ENCODE measurements at regions not wholly inside any gene's neighbourhood (a gene's known extent, or its start where the extent isn't known, plus 50 kb on each side); places are given as distances from the start of the nearest gene placed in this dataset.

GRCh38 chr14:51520087-51520486 is 131.6 kb upstream of the FRMD6 start:
- DNase-seq (ENCODE audit: extremely low read depth, insufficient read length), result no peak
- H3K4me3 ChIP-seq (replicated peaks; ENCODE audit: low read depth, low read length), result no peak overlapping the region
- no peaks in the 10 kb centered on the region for H3K36me3 ChIP-seq (ENCODE audit: control insufficient read depth, insufficient read depth, low read length)
- TF ChIP-seq CTCF (IDR thresholded peaks at IDR 0.05; ENCODE audit: insufficient read depth, low read length, poor library complexity, severe bottlenecking), result no peak
- H3K27me3 ChIP-seq (replicated peaks; ENCODE audit: control insufficient read depth, insufficient read depth, low read length), result no peaks in the 10 kb centered on the region

DNA sequence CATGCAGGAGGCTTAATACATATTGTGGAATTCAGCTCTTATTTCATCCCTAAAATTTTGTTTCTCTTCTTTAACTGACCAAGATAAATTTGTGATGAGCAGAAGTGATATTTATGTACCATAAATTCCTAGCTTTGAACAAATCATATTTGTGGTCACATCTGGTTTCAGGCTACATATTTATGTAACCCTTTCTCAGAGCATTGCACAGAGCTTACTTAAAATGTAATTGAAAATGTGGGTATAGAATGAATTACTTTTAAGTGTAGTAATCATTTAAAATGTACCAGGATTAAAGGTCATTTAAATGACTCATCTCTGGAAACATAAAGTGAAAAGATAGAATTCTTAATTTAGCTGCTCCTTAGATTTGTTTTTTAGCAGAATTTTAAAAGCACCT is 129.9 kb upstream of the FRMD6 start:
- Histone ChIP-seq H3K36me3 (ENCODE audit: control insufficient read depth, insufficient read depth, low read length) (no peaks in the 10 kb centered on the region), H3K4me3 (replicated peaks; ENCODE audit: low read depth, low read length) (no peak overlapping the region)

GRCh38 chr14:51523243-51523642 is 128.5 kb upstream of the FRMD6 start:
- DNase-seq (ENCODE audit: extremely low read depth, insufficient read length), result no peak
- H3K36me3 ChIP-seq (ENCODE audit: control insufficient read depth, insufficient read depth, low read length), result no peaks in the 10 kb centered on the region
- no peak overlapping the region for H3K4me3 ChIP-seq (replicated peaks; ENCODE audit: low read depth, low read length)
- TF ChIP-seq CTCF (IDR thresholded peaks at IDR 0.05; ENCODE audit: insufficient read depth, low read length, poor library complexity, severe bottlenecking), result no peak
- H3K27me3 ChIP-seq (replicated peaks; ENCODE audit: control insufficient read depth, insufficient read depth, low read length), result no peaks in the 10 kb centered on the region; the same call in 1 of the 2 replicates

More for the DNA sequence above, 129.9 kb upstream of the FRMD6 start:
- no peaks in the 10 kb centered on the region; the same call in 1 of the 2 replicates for H3K27me3 ChIP-seq (replicated peaks; ENCODE audit: control insufficient read depth, insufficient read depth, low read length)
- no peak for TF ChIP-seq CTCF (IDR thresholded peaks at IDR 0.05; ENCODE audit: insufficient read depth, low read length, poor library complexity, severe bottlenecking)
- DNase-seq (ENCODE audit: extremely low read depth, insufficient read length), result no peak

GRCh38 chr14:51525739-51526138 is 126.0 kb upstream of the FRMD6 start:
- no peak for DNase-seq (ENCODE audit: extremely low read depth, insufficient read length)
- Histone ChIP-seq H3K27me3 (replicated peaks; ENCODE audit: control insufficient read depth, insufficient read depth, low read length) (no peaks in the 10 kb centered on the region; the same call in 1 of the 2 replicates), H3K4me3 (replicated peaks; ENCODE audit: low read depth, low read length) (no peak overlapping the region), H3K36me3 (ENCODE audit: control insufficient read depth, insufficient read depth, low read length) (no peaks in the 10 kb centered on the region)
- no peak for TF ChIP-seq CTCF (IDR thresholded peaks at IDR 0.05; ENCODE audit: insufficient read depth, low read length, poor library complexity, severe bottlenecking)

- Histone ChIP-seq H3K4me3 (replicated peaks; ENCODE audit: low read depth, low read length) (no peak overlapping the region), H3K36me3 (ENCODE audit: control insufficient read depth, insufficient read depth, low read length) (no peaks in the 10 kb centered on the region), H3K27me3 (replicated peaks; ENCODE audit: control insufficient read depth, insufficient read depth, low read length) (no peaks in the 10 kb centered on the region; the same call in 1 of the 2 replicates)
- TF ChIP-seq CTCF (IDR thresholded peaks at IDR 0.05; ENCODE audit: insufficient read depth, low read length, poor library complexity, severe bottlenecking), result no peak
- no peak for DNase-seq (ENCODE audit: extremely low read depth, insufficient read length)
Observed at GRCh38 chr14:51527073-51527472, 124.6 kb upstream of the FRMD6 start.

DNA sequence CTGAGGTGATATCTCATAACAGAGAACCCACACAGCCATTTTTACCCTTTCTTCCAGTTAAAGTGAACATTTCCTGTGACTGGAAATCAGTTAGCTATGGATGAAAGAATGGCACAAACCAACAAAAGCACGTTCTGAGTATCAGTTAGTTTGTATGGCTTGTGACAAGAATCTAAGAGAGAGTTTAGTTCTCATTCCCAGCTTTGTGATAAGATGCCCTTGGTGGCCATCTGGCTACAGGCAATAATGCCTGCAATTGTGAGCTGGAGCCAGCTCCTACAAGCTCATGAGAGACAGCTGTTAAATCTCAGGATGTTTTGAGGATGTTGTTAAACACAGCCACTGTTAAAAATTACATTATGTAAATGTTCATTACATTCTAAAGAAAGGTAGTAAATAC is 122.0 kb upstream of the FRMD6 start:
- no peak for DNase-seq (ENCODE audit: extremely low read depth, insufficient read length)
- no peak for TF ChIP-seq CTCF (IDR thresholded peaks at IDR 0.05; ENCODE audit: insufficient read depth, low read length, poor library complexity, severe bottlenecking)
- H3K36me3 ChIP-seq (ENCODE audit: control insufficient read depth, insufficient read depth, low read length), result no peaks in the 10 kb centered on the region
- H3K4me3 ChIP-seq (replicated peaks; ENCODE audit: low read depth, low read length), result no peak overlapping the region
- no peaks in the 10 kb centered on the region; the same call in 1 of the 2 replicates for H3K27me3 ChIP-seq (replicated peaks; ENCODE audit: control insufficient read depth, insufficient read depth, low read length)

All from GM06990 (cell line).